ENCODE measurements at regions not wholly inside any gene's neighbourhood (a gene's known extent, or its start where the extent isn't known, plus 50 kb on each side); places are given as distances from the start of the nearest gene placed in this dataset.

GRCh38 chr13:85719749-85720148 lies 79.5 kb downstream of the SLITRK6 start:
- TF ChIP-seq CTCF (IDR thresholded peaks at IDR 0.05), result no peak
- TF ChIP-seq POLR2A (IDR thresholded peaks at IDR 0.05), result no peak
- no peak for TF ChIP-seq POLR2AphosphoS5 (IDR thresholded peaks at IDR 0.05)

All from upper lobe of left lung (tissue), 4 donors.